BLaER1 treated with 17β-estradiol and CSF1 and Interleukin-3, amounts not matched to agents 10 nM and 100 nM (cell line): ENCODE measurements at regions not wholly inside any gene's neighbourhood (a gene's known extent, or its start where the extent isn't known, plus 50 kb on each side); places are given as distances from the start of the nearest gene placed in this dataset.

Source experiments
- H3K27ac ChIP-seq, 11 experiments: shearing (Covaris generic); formaldehyde crosslinking; 2 replicates each; pipeline ENCODE4 v1.8.1; 2022
- H3K27me3 ChIP-seq, 11 experiments: shearing (Covaris generic); formaldehyde crosslinking; 2 replicates each; pipeline ENCODE4 v1.8.1; 2022
- H3K36me3 ChIP-seq, 11 experiments: shearing (Covaris generic); formaldehyde crosslinking; 2 replicates each; pipeline ENCODE4 v1.8.1; 2022
- H3K4me1 ChIP-seq, 10 experiments: shearing (Covaris generic); formaldehyde crosslinking; 2 replicates each; pipeline ENCODE4 v1.8.1; 2022
- H3K4me2 ChIP-seq, 11 experiments: shearing (Covaris generic); formaldehyde crosslinking; 2 replicates each; pipeline ENCODE4 v1.8.1; 2022
- H3K4me3 ChIP-seq, 10 experiments: shearing (Covaris generic); formaldehyde crosslinking; 2 replicates each; pipeline ENCODE4 v1.8.1; 2022
- H3K9ac ChIP-seq, 11 experiments: shearing (Covaris generic); formaldehyde crosslinking; 2 replicates each; pipeline ENCODE4 v1.8.1; 2022
- H3K9me3 ChIP-seq, 11 experiments: shearing (Covaris generic); formaldehyde crosslinking; replicated peaks in 1 of 11; 2 replicates each; pipeline ENCODE4 v1.8.1; 2022
- H4K20me1 ChIP-seq, 11 experiments: shearing (Covaris generic); formaldehyde crosslinking; 2 replicates each; pipeline ENCODE4 v1.8.1; 2022
- Cebpa-rat ChIP-seq, 11 experiments: shearing (Covaris generic); IDR thresholded peaks; 2 replicates each; pipeline ENCODE4 v1.8.1; 2022

DNA sequence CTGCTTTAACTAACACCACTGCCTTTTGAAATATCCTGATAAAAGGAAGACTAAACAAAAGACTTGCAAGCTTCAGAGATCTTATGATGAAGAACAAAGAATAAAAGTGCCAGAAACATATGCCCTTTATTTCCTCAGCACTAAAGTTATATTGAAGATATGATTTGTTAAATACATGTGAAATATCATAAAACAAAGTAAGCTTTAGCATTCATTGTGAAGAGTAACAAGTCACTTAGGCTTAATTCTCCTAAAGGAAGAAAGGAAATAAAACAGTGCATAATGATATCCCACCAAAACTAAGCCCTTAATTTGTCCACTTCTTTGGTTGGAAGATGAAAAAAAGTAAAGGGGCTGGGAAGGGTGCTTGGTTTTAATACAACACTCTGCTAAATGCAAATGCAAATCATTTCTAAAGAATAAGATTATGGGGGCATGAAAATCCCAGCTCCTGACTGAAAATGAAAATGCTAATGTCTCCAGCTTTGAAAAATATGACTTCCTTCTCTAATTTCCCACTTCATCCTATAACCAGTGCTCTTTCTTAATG is 227.2 kb downstream of the FAT4 start:
- H3K9me3 ChIP-seq: peaks cover 0 to 20% (median 10%) of the 10 kb centered on the region in 11 experiments; a peak in 12 of 22 replicates
- no peaks in the 10 kb centered on the region for H4K20me1 ChIP-seq
- no peak for TF ChIP-seq Cebpa-rat (IDR thresholded peaks at IDR 0.05)
- no peak overlapping the region for H3K4me2 ChIP-seq
- H3K27me3 ChIP-seq: no peaks in the 10 kb centered on the region
- no peak overlapping the region for H3K27ac ChIP-seq
- H3K4me1 ChIP-seq: 0 out of 20 replicates have a peak, but pooled peaks cover 0 to 8% (median 0%) of the 10 kb centered on the region in 10 experiments
- H3K4me3 ChIP-seq: no peak overlapping the region
- no peaks in the 10 kb centered on the region for H3K36me3 ChIP-seq
- H3K9ac ChIP-seq: no peak overlapping the region

DNA sequence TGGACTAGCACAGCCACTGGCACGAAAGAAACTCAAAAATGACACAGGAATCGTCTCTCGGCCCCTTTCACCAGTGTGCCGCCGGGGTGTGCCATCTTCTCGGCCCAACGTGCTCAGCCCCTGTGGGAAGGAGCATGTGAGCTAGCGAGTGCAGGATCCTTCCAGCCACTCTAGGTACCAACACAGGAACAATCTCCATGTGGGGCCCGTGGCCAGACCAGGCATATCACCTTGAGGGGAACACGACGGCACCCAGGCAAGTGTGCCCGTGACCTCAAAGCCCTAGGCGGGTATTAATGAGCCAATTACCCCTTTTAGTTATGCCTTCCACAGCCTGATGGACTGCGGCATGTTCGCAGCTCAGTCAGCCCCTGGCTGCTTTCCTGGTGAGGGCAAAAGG is 231.5 kb downstream of the FAT4 start:
- Histone ChIP-seq H3K4me2 (no peak overlapping the region), H3K9ac (no peak overlapping the region), H3K27me3 (no peaks in the 10 kb centered on the region), H3K4me3 (no peak overlapping the region), H3K4me1 (no peaks in the 10 kb centered on the region), H3K27ac (no peak overlapping the region), H3K9me3 (peaks cover 0 to 9% (median 6%) of the 10 kb centered on the region in 11 experiments; a peak in 9 of 22 replicates), H4K20me1 (no peaks in the 10 kb centered on the region), H3K36me3 (no peaks in the 10 kb centered on the region)
- TF ChIP-seq Cebpa-rat (IDR thresholded peaks at IDR 0.05): no peak

DNA sequence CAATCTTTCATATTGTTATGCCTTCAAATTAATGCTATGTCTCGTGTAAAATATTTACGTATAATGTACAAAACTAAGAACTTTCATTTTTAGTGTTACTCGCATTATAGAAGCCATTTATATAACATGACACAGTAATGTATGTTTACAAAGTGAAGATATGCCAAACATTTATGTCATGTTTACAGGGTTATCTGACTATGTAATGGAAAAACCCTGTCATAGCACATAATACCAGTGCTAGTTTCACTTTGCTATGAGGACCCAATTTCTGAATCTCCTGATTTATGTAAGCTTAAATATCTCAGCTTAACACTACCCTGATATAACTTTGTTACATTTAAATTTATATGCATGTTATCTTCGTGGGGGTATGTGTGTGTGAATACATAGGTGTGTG is 233.1 kb downstream of the FAT4 start:
- Histone ChIP-seq H3K4me1 (no peaks in the 10 kb centered on the region), H3K9me3 (peaks cover 0 to 9% (median 6%) of the 10 kb centered on the region in 11 experiments; a peak in 9 of 22 replicates), H3K4me2 (no peak overlapping the region), H3K9ac (no peak overlapping the region), H3K27me3 (no peaks in the 10 kb centered on the region), H4K20me1 (no peaks in the 10 kb centered on the region), H3K36me3 (no peaks in the 10 kb centered on the region), H3K4me3 (no peak overlapping the region), H3K27ac (no peak overlapping the region)
- TF ChIP-seq Cebpa-rat (IDR thresholded peaks at IDR 0.05): no peak

DNA sequence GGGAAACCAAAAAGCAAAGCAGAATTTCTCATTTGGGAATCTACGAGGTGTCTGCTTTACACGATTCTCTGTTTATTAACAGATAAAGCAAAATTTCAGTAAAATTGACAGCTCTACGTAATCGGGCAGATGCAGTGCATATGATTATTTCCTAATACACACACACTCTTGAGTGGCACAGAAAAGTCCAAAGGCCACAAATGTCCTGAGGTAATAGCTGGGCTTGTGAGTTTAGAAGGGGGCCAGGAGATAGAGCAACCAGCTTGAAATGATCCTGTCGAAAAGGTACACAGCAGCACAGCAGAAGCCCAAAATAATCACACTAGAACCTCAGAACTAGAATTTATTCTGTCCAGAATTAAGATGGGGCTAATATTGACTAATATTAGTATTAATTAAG is 236.0 kb downstream of the FAT4 start:
- Histone ChIP-seq H3K9ac (no peak overlapping the region), H3K9me3 (peaks cover 0 to 20% (median 6%) of the 10 kb centered on the region in 11 experiments; a peak in 13 of 22 replicates), H3K36me3 (no peaks in the 10 kb centered on the region), H3K4me2 (no peak overlapping the region), H4K20me1 (no peaks in the 10 kb centered on the region), H3K27me3 (no peaks in the 10 kb centered on the region), H3K4me1 (no peaks in the 10 kb centered on the region), H3K27ac (no peak overlapping the region), H3K4me3 (no peak overlapping the region)
- TF ChIP-seq Cebpa-rat (IDR thresholded peaks at IDR 0.05): no peak

DNA sequence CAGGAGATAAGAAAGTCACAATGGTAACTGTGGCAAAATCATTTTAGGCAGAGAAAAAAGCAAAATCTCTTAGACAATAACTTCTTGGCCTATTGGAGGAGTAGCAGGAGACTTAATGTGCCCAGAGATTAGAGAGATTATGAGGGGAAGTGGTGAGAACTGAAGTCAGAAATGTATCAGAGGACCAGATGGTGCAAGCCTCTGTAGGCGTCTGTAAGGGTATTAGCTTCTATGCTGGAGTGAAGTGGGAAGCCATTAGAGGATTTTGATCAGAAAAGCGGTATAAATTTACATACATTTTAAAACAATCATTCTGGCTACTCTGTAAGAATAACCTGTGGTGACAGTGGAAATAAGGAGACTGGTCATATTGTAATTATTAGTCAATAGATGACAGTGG is 236.7 kb downstream of the FAT4 start:
- no peaks in the 10 kb centered on the region for H3K4me1 ChIP-seq
- no peak for TF ChIP-seq Cebpa-rat (IDR thresholded peaks at IDR 0.05)
- no peaks in the 10 kb centered on the region for H4K20me1 ChIP-seq
- peaks cover 0 to 23% (median 9%) of the 10 kb centered on the region in 11 experiments; a peak in 18 of 22 replicates for H3K9me3 ChIP-seq
- H3K36me3 ChIP-seq: no peaks in the 10 kb centered on the region
- H3K27me3 ChIP-seq: no peaks in the 10 kb centered on the region
- no peak overlapping the region for H3K27ac ChIP-seq
- H3K4me3 ChIP-seq: no peak overlapping the region
- no peak overlapping the region for H3K9ac ChIP-seq
- H3K4me2 ChIP-seq: no peak overlapping the region

DNA sequence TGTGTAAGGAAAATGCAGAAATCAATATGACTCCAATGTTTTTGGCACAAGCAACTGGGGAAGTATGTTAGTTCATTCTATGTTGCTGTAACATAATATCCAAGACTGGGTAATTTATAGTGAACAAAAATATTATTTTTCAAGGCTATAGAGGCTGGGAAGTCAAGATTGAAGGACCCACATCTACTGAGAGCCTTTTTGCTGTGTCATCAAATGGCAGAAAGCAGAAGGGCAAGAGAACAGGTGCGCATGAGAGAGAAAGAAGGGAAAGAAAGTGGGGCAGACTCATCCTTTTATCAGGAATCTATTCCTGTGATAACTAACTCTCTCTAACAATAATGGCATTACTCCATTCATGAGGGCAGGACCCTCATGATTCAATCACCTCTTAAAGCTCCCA is 237.2 kb downstream of the FAT4 start:
- no peak overlapping the region for H3K27ac ChIP-seq

DNA sequence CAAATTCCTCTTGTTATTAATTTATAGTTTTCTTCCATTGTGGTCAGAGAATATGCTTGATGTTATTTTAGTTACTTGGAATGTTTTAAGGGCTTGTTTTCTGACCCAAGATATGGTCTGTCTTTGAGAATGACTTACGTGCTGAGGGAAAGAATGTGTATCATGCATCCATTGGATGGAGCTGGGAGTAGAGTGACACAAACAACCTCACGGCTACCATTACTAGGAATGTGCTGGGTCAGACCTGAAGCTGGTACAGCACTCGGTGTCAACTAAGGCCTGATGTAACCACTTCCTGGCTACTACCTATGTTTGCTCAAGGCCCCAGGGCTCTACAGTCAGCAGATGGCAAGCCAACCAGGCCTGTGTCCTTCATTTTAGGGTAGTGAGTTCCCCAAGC is 257.8 kb downstream of the FAT4 start:
- Histone ChIP-seq H3K27me3 (no peaks in the 10 kb centered on the region), H4K20me1 (no peaks in the 10 kb centered on the region), H3K4me3 (no peak overlapping the region), H3K4me2 (no peak overlapping the region), H3K9ac (no peak overlapping the region), H3K27ac (no peak overlapping the region), H3K4me1 (no peaks in the 10 kb centered on the region), H3K9me3 (no peaks in the 10 kb centered on the region), H3K36me3 (no peaks in the 10 kb centered on the region)
- no peak for TF ChIP-seq Cebpa-rat (IDR thresholded peaks at IDR 0.05)

More for the DNA sequence above, 237.2 kb downstream of the FAT4 start:
- TF ChIP-seq Cebpa-rat (IDR thresholded peaks at IDR 0.05): no peak
- peaks cover 0 to 23% (median 12%) of the 10 kb centered on the region in 11 experiments; a peak in 17 of 22 replicates for H3K9me3 ChIP-seq
- no peaks in the 10 kb centered on the region for H4K20me1 ChIP-seq
- H3K36me3 ChIP-seq: no peaks in the 10 kb centered on the region
- no peaks in the 10 kb centered on the region for H3K4me1 ChIP-seq
- no peak overlapping the region for H3K4me2 ChIP-seq
- H3K4me3 ChIP-seq: no peak overlapping the region
- no peak overlapping the region for H3K9ac ChIP-seq
- H3K27me3 ChIP-seq: no peaks in the 10 kb centered on the region

DNA sequence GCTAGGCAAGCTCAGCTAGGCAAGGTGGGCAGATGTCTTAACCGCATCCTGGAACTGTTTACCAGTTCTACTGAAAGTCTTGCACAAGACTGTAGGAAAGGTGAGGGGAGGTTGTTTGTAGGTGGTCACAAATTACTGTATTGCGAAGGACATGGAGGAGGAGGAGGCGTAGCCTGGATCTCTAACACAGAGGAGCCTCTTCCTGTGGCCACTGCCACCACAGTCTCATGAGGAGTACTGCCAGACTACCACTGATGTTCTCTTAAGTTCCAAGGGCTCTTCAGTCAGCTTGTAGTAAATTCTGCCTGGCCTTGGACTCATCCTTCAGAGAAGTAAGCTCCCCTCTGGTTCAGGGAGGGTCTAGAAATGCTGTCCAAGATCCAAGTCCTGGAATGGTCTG is 258.6 kb downstream of the FAT4 start:
- no peak overlapping the region for H3K4me3 ChIP-seq
- no peaks in the 10 kb centered on the region for H4K20me1 ChIP-seq
- no peak overlapping the region for H3K9ac ChIP-seq
- TF ChIP-seq Cebpa-rat (IDR thresholded peaks at IDR 0.05): no peak
- no peaks in the 10 kb centered on the region for H3K36me3 ChIP-seq
- no peaks in the 10 kb centered on the region for H3K4me1 ChIP-seq
- no peaks in the 10 kb centered on the region for H3K27me3 ChIP-seq
- H3K4me2 ChIP-seq: no peak overlapping the region
- H3K9me3 ChIP-seq: no peaks in the 10 kb centered on the region
- no peak overlapping the region for H3K27ac ChIP-seq

DNA sequence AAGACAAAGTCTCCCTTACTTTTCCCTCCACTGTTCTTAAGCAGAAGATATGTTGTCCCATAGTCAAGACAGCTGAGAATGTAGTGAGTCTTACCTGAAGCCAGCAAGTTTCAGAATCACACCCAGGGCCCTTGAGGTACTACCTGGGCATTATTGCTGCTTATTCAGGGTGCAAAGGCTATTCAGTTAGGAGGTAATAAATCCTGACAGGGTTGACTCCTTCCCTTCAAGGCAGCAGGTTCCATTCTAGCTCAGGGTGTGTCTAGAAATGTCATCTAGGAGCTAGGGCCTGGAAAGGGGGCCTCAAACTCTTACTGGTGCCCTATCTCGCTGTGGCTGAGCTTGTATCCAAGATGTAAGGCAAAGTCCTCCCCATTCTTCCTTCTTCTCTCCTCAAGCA is 259.0 kb downstream of the FAT4 start:
- no peaks in the 10 kb centered on the region for H3K9me3 ChIP-seq
- H3K4me1 ChIP-seq: no peaks in the 10 kb centered on the region
- no peak overlapping the region for H3K4me3 ChIP-seq
- H3K36me3 ChIP-seq: no peaks in the 10 kb centered on the region
- no peaks in the 10 kb centered on the region for H4K20me1 ChIP-seq
- TF ChIP-seq Cebpa-rat (IDR thresholded peaks at IDR 0.05): no peak
- H3K9ac ChIP-seq: no peak overlapping the region
- H3K4me2 ChIP-seq: no peak overlapping the region
- no peaks in the 10 kb centered on the region for H3K27me3 ChIP-seq
- H3K27ac ChIP-seq: no peak overlapping the region

DNA sequence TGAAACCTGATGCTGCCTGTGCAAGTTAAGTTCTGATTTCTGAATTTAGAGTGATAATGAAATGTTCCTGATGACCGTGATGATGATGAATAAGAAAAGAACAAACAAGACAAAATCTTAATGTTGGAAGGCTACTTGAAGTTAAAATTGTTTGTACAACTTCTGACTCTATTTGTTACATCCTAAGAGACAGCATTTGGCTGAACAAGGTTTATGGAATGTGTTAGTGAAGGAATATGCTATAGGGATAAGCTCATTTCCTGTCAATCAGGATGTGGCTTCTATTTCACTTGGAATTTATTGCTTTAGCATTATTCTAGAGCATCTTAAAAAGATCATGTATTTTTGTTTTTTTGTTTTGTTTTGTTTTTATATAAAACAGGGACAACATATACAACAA is 267.5 kb downstream of the FAT4 start:
- H3K4me1 ChIP-seq: no peaks in the 10 kb centered on the region
- H3K4me2 ChIP-seq: no peak overlapping the region
- H4K20me1 ChIP-seq: no peaks in the 10 kb centered on the region
- no peak overlapping the region for H3K27ac ChIP-seq
- TF ChIP-seq Cebpa-rat (IDR thresholded peaks at IDR 0.05): no peak
- H3K9me3 ChIP-seq: no peaks in the 10 kb centered on the region
- no peak overlapping the region for H3K4me3 ChIP-seq
- H3K9ac ChIP-seq: no peak overlapping the region
- no peaks in the 10 kb centered on the region for H3K27me3 ChIP-seq
- no peaks in the 10 kb centered on the region for H3K36me3 ChIP-seq
